ENCODE measurements at regions not wholly inside any gene's neighbourhood (a gene's known extent, or its start where the extent isn't known, plus 50 kb on each side); places are given as distances from the start of the nearest gene placed in this dataset.

DNA sequence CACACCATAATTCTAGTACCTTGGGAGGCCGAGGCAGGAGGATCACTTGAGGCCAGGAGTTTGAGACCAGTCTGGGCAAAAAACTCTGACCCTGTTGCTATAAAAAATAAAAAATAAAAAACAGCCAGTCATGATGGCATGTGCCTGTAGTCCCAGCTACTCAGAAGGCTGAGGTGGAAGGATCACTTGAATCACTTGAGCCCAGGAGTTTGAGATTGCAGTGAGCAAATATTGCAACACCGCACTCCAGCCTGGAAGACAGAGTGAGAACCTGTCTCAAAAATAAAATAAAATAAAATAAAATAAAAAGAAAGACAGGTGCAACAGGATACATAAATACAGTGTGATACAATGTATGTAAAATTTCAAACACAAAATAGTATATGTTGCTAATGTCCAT, 154.5 kb downstream of the OTOR start:
- TF ChIP-seq, protein P1, sequence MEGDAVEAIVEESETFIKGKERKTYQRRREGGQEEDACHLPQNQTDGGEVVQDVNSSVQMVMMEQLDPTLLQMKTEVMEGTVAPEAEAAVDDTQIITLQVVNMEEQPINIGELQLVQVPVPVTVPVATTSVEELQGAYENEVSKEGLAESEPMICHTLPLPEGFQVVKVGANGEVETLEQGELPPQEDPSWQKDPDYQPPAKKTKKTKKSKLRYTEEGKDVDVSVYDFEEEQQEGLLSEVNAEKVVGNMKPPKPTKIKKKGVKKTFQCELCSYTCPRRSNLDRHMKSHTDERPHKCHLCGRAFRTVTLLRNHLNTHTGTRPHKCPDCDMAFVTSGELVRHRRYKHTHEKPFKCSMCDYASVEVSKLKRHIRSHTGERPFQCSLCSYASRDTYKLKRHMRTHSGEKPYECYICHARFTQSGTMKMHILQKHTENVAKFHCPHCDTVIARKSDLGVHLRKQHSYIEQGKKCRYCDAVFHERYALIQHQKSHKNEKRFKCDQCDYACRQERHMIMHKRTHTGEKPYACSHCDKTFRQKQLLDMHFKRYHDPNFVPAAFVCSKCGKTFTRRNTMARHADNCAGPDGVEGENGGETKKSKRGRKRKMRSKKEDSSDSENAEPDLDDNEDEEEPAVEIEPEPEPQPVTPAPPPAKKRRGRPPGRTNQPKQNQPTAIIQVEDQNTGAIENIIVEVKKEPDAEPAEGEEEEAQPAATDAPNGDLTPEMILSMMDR (IDR thresholded peaks at IDR 0.05; ENCODE audit: borderline replicate concordance, insufficient read depth, low read depth, low read length): no peak
- no peak overlapping the region for H3K4me3 ChIP-seq (ENCODE audit: low read depth, low read length)

DNA sequence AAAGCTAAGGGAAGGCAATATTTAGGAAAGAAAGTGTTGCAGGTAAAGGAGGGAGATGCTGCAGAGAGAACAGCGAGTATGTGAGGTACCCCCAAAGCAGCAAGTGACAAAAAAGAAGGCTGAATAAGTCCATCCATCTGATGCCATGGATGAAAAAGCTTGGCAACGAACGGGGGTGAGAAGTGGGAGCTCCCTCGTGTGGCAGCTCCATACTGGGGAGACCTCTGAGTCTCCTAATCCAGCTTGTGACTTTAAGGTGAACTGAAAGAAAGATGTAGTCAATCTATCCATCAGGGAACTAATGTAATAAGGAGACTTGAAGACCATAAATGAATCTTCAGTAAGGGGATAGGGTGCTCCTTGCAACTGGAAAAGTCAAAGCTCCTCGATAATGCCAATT, 156.6 kb downstream of the OTOR start:
- TF ChIP-seq, protein P1 (IDR thresholded peaks at IDR 0.05; ENCODE audit: borderline replicate concordance, insufficient read depth, low read depth, low read length): no peak
- no peak overlapping the region for H3K4me3 ChIP-seq (ENCODE audit: low read depth, low read length)

- no peak overlapping the region for H3K4me3 ChIP-seq (ENCODE audit: low read depth, low read length)
- TF ChIP-seq, protein P1 (IDR thresholded peaks at IDR 0.05; ENCODE audit: borderline replicate concordance, insufficient read depth, low read depth, low read length): no peak
These were observed 166.1 kb downstream of the OTOR start for GRCh38 chr20:16914277-16914676.

DNA sequence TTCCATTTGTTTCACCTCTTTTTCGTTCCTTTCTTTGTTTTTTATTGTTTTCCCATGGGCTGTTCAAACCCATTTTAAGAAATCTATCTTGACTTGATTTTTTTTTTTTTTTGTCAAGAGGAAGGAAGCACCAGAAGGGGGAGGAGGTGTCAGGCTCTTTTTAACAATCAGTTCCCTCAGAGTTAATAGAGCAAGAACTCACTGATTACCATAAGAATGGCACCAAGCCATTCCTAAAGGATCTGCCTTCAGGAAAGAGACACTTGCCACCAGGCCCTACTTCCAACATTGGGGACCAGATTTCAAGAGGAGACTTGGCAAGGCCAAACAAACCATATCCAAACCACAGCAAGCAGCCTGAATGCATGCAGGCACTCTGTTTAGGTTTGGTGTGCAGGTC, 168.0 kb downstream of the OTOR start:
- TF ChIP-seq, protein P1 (IDR thresholded peaks at IDR 0.05; ENCODE audit: borderline replicate concordance, insufficient read depth, low read depth, low read length): no peak
- no peak overlapping the region for H3K4me3 ChIP-seq (ENCODE audit: low read depth, low read length)

GRCh38 chr20:16917636-16918035, 169.5 kb downstream of the OTOR start:
- TF ChIP-seq, protein P1 (IDR thresholded peaks at IDR 0.05; ENCODE audit: borderline replicate concordance, insufficient read depth, low read depth, low read length): no peak
- H3K4me3 ChIP-seq (ENCODE audit: low read depth, low read length): no peak overlapping the region

DNA sequence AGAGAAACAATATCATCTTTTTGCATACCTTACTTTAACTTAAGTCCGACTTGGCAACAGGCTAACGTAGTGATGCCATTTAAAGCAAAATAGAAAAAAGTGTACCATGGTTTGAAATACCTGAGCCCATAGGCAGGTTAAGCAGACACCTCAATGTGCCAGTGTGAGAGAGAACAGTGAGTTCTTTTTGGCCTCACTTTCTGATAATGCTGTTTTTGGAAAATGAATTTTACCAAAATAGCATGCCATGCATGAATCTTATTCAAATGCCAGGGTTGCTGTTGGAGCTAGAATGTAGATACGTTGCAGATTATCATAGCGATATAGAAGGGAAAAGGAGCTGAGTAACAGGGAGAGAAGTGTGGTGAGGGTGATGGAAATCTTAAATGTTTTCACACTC, 170.2 kb downstream of the OTOR start:
- no peak overlapping the region for H3K4me3 ChIP-seq (ENCODE audit: low read depth, low read length)
- TF ChIP-seq, protein P1 (IDR thresholded peaks at IDR 0.05; ENCODE audit: borderline replicate concordance, insufficient read depth, low read depth, low read length): no peak

GRCh38 chr20:16919841-16920240, 171.7 kb downstream of the OTOR start:
- TF ChIP-seq, protein P1 (IDR thresholded peaks at IDR 0.05; ENCODE audit: borderline replicate concordance, insufficient read depth, low read depth, low read length): no peak

More at GRCh38 chr20:16919841-16920240, 171.7 kb downstream of the OTOR start:
- H3K4me3 ChIP-seq (ENCODE audit: low read depth, low read length): no peak overlapping the region
